Thymus (tissue), 11 donors: ENCODE measurements at regions not wholly inside any gene's neighbourhood (a gene's known extent, or its start where the extent isn't known, plus 50 kb on each side); places are given as distances from the start of the nearest gene placed in this dataset.

Experiments
- DNase-seq, 9 donors: peaks; one replicate each; pipeline ENCODE4 v3.0.0-alpha.2; 2013; ENCODE audit warnings: low spot score in 9 of 9, low read depth in 6 of 9, missing footprints in 1 of 9
- H3K27ac ChIP-seq, 2 donors: one replicate each; pipeline ENCODE4 v1.5.1; 2013; ENCODE audit warnings: control low read depth in 1 of 2, low read depth in 1 of 2, low read length in 1 of 2, mild to moderate bottlenecking in 1 of 2, moderate library complexity in 1 of 2
- H3K27me3 ChIP-seq, 2 donors: one replicate each; pipeline ENCODE4 v1.5.1; 2013; ENCODE audit warnings: low read length in 1 of 2; ENCODE audit not compliant: control insufficient read depth in 2 of 2, insufficient read depth in 1 of 2
- H3K36me3 ChIP-seq, 2 donors: one replicate each; pipeline ENCODE4 v1.5.1; 2013; ENCODE audit warnings: low read length in 1 of 2, mild to moderate bottlenecking in 1 of 2, moderate library complexity in 1 of 2; ENCODE audit not compliant: control insufficient read depth in 2 of 2, insufficient read depth in 2 of 2
- H3K4me1 ChIP-seq, 2 donors: one replicate each; pipeline ENCODE4 v1.5.1; 2013; ENCODE audit warnings: low read length in 2 of 2; ENCODE audit not compliant: control insufficient read depth in 2 of 2, insufficient read depth in 2 of 2
- H3K4me3 ChIP-seq, 2 donors: one replicate each; pipeline ENCODE4 v1.5.1; 2013; ENCODE audit warnings: low read length in 2 of 2, control low read depth in 1 of 2, mild to moderate bottlenecking in 1 of 2
- H3K9me3 ChIP-seq, 2 donors: one replicate each; pipeline ENCODE4 v1.5.1; 2013; ENCODE audit warnings: low read length in 1 of 2, mild to moderate bottlenecking in 1 of 2; ENCODE audit not compliant: control insufficient read depth in 2 of 2, insufficient read depth in 1 of 2
- WGBS: extraction: QIAGEN DNeasy Blood & Tissue Kit; methylation state at CpG from one replicate; pipeline ENCODE4 v1.1.7; 2013; 5-methylcytosine and 5-hydroxymethylcytosine counted together
- donor health status: healthy.

DNA sequence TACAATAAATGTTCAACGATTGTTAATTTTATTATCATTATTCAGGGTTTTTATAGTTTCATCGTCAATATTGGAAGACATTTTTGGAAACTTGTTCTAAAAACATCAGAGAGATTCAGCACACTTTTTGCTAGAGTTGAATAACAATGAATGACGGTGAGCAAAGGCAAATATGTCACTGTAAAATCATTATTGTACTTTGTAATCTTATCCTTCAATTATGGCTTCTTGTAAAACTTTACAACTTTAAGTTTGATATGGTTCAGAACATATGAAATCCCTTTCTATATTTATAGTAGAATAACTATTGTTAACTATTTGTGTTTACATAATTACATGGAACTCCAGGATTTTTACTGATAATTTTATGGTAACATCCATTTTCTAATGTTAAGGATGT, 167.8 kb upstream of the SEMA3A start:
- Histone ChIP-seq H3K36me3 (no peaks in the 10 kb centered on the region), H3K4me1 (no peaks in the 10 kb centered on the region), H3K9me3 (no peaks in the 10 kb centered on the region), H3K27ac (no peak overlapping the region), H3K27me3 (no peaks in the 10 kb centered on the region), H3K4me3 (no peak overlapping the region)
- WGBS, result 97% methylated on average over 3 of the region's 3 CpGs
- no peak for DNase-seq

DNA sequence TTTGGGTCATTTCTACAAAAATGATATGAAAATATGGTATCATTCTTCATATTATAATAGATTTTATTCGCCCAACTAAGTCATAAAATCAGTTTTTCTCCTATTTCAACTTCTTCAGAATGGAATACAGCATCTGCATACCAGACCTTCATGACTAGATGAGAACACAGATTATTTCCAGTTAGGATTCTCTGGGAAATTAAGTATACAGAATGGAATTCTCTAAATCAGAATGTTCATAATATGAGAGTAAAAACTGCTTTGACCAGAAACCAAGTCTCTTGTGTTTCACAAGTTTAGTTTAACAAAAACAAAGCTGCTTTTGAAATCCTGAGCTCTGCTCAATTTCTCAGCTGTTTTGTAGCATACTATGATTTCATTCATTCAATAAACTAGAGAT, 160.3 kb upstream of the SEMA3A start:
- no peak for DNase-seq
- 85% methylated on average over 1 of the region's 1 CpG for WGBS
- Histone ChIP-seq H3K4me1 (no peaks in the 10 kb centered on the region), H3K36me3 (no peaks in the 10 kb centered on the region), H3K27me3 (no peaks in the 10 kb centered on the region), H3K27ac (no peak overlapping the region), H3K4me3 (no peak overlapping the region), H3K9me3 (no peaks in the 10 kb centered on the region)

DNA sequence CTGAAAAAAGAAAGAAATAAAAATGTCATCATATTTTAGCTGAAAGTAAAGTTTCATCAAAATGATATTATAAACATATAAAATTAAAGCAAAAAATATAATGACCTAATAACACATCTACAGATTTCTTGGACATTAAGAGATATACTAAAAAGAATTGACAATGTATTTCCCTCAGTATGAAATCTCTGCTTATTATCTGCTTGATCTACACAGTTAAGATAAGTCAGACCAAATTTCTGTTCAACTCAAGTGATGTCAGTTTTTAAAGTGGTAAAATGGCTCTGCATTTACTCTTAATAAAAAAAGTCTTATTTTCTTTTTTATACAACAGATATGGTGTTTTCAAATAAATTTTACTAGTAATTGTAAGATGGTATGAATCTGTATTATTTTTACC, 159.4 kb upstream of the SEMA3A start:
- Histone ChIP-seq H3K36me3 (no peaks in the 10 kb centered on the region), H3K4me3 (no peak overlapping the region)
- DNase-seq, result no peak

DNA sequence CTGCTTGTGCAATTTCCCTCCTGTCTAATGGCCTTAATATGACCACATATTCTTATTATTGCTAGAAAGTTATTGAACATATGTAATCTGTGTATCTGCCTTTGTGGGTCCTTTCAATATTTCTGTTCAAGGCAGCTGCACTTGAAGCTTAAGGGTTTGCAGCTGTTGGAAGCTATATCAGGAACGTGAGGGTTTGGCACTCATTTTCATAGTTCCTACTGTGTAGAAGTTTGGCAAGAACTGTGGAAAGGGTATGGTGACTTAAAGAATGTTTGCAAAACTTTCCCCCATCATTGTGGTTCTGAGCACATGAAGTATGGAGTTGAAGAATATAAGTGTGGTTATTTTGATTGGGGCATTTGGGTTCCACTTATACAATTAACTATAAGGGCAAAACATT, 144.7 kb upstream of the SEMA3A start:
- H3K4me1 ChIP-seq, result no peaks in the 10 kb centered on the region
- no peak overlapping the region for H3K4me3 ChIP-seq
- WGBS, result 87% methylated on average over 1 of the region's 1 CpG
- no peak for DNase-seq
- no peaks in the 10 kb centered on the region for H3K36me3 ChIP-seq
- H3K27ac ChIP-seq, result no peak overlapping the region
- H3K27me3 ChIP-seq, result no peaks in the 10 kb centered on the region
- no peaks in the 10 kb centered on the region for H3K9me3 ChIP-seq

More for the DNA sequence above, 159.4 kb upstream of the SEMA3A start:
- H3K27me3 ChIP-seq, result no peaks in the 10 kb centered on the region
- H3K4me1 ChIP-seq, result no peaks in the 10 kb centered on the region
- no peaks in the 10 kb centered on the region for H3K9me3 ChIP-seq
- no peak overlapping the region for H3K27ac ChIP-seq

DNA sequence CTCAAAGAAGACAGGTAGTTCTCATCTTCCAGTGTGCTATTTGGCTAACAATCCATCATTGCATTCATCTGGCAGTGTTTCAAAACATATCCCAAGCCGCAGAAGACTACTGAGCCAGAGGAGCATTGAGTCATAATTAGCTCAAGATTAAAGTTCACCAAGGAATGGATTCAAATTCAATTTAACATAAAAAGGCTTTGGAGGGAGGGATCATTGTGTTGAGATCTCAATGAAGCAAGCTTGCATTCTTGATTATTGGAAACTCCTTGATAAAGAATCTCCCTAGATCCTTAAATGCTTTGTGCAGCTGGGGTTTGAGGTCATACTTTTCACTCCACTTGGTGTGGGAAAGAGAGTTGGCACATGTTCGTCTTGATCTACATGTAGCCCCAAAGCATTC, 142.8 kb upstream of the SEMA3A start:
- no peaks in the 10 kb centered on the region for H3K4me1 ChIP-seq
- WGBS, result 94% methylated on average over 2 of the region's 2 CpGs
- DNase-seq, result no peak
- no peaks in the 10 kb centered on the region for H3K9me3 ChIP-seq
- no peak overlapping the region for H3K4me3 ChIP-seq
- H3K36me3 ChIP-seq, result no peaks in the 10 kb centered on the region
- H3K27me3 ChIP-seq, result no peaks in the 10 kb centered on the region
- H3K27ac ChIP-seq, result no peak overlapping the region

DNA sequence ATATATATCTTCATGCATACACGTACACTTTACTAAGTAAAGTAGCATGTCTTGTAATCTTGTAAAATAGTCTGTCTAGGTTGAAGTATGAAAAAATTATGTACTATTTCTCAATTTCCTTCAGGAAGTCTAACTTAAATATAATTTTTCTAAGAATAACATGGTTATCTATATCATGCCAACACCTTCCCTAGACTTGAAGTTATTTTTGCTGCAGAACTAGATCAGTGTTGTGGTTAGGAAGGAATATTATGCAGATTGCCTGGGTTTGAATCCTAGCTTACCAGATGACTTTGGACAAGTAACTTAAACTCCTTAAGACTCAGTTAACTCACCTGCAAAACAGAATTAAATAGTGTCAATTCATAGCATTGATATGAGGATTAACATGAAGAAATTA, 142.2 kb upstream of the SEMA3A start:
- no peak overlapping the region for H3K27ac ChIP-seq
- 97% methylated on average over 1 of the region's 1 CpG for WGBS
- H3K36me3 ChIP-seq, result no peaks in the 10 kb centered on the region
- no peak for DNase-seq
- H3K9me3 ChIP-seq, result no peaks in the 10 kb centered on the region
- H3K4me1 ChIP-seq, result no peaks in the 10 kb centered on the region
- H3K27me3 ChIP-seq, result no peaks in the 10 kb centered on the region
- H3K4me3 ChIP-seq, result no peak overlapping the region

DNA sequence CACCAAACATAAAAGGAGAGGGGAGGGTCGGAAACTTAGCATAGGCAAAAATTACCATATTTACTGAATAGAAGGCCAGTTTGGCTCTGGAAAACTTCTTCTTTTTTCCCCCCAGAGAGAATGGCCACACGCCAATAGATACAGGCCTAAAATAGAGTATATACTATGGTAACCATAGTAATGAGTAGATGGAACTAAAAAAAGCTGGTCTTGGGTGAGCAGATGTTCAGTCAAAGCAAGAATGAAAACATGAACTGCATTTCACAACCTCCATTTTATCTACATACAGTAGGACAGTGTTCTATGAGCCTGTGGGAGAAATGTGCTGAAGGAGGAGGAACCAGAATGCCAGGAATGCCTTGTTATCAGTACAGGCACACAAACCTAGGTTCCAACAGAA, 141.7 kb upstream of the SEMA3A start:
- Histone ChIP-seq H3K27me3 (no peaks in the 10 kb centered on the region), H3K4me3 (no peak overlapping the region), H3K36me3 (no peaks in the 10 kb centered on the region), H3K4me1 (no peaks in the 10 kb centered on the region), H3K27ac (no peak overlapping the region), H3K9me3 (no peaks in the 10 kb centered on the region)
- DNase-seq, result no peak
- 70% methylated on average over 2 of the region's 2 CpGs for WGBS

DNA sequence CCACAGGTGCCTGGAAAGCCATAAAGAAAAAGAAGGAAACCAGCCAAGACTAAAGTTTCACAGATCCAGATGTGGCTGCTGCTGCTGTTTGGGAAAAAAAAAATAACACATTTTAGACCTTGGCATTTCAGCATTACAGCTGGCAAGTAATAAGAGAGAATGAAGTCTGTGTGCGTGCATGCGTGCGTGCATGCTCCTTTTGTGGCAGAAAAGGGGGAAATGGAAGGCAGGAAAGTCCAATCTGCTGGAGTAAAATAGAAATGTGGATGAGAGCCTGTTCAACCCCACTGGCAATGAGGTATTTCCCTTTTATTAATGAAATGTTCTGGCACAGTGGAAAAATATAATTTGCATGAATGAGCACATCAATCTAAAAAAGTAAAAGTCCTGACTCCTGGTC, 137.0 kb upstream of the SEMA3A start:
- Histone ChIP-seq H3K4me3 (no peak overlapping the region), H3K27ac (no peak overlapping the region), H3K4me1 (no peaks in the 10 kb centered on the region), H3K36me3 (no peaks in the 10 kb centered on the region), H3K27me3 (no peaks in the 10 kb centered on the region), H3K9me3 (no peaks in the 10 kb centered on the region)
- DNase-seq, result no peak
- 92% methylated on average over 3 of the region's 3 CpGs for WGBS

DNA sequence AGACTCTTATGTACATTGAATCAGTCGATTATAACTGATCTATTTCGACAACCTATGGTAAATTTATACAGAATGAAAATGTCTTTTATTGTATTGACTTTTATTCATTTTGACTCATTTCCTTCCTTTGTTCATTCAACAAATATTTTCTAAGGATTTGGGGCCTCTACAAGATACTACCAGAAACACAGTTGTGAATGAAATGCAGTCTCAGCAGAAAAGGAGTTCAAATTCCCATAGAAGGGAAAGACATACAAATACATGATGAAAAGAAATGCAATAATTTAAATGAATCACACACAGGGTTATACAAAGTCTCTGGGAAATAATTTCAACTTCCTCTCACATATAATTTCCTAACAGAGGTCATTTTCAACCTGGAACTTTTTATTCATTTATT, 134.0 kb upstream of the SEMA3A start:
- H3K27ac ChIP-seq, result no peak overlapping the region
- H3K4me1 ChIP-seq, result no peaks in the 10 kb centered on the region
- no peaks in the 10 kb centered on the region for H3K9me3 ChIP-seq
- WGBS, result 94% methylated on average over 2 of the region's 2 CpGs
- H3K27me3 ChIP-seq, result no peaks in the 10 kb centered on the region
- H3K4me3 ChIP-seq, result no peak overlapping the region
- no peak for DNase-seq
- no peaks in the 10 kb centered on the region for H3K36me3 ChIP-seq

DNA sequence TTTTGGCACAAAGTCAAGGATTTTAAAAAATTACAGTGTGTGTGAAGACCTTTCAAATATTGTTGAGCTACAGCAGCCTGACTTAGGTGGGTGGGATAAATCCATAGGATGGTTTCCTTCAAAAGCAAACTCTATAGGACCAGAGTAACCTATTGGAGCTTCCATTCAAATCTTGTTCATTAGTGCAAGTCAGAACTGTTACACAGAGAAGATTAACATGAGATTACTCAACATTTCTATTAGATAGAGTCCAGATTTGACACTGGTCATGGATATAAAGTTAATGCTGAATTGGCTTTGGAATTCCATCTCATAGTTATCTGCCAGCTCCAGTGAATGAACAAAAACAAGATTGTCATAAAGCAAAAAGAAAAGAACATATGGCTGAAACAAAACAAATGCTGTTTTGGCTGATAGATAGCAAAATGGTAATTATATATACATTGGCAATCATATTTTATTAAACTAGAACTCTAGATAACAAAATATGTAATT, 129.6 kb upstream of the SEMA3A start:
- H3K9me3 ChIP-seq, result peaks cover 0 to 2% of the 10 kb centered on the region in 2 donors
- H3K4me3 ChIP-seq, result no peak overlapping the region
- no peak for DNase-seq
- H3K36me3 ChIP-seq, result no peaks in the 10 kb centered on the region
- no peaks in the 10 kb centered on the region for H3K27me3 ChIP-seq
- no peak overlapping the region for H3K27ac ChIP-seq
- H3K4me1 ChIP-seq, result no peaks in the 10 kb centered on the region
